ENCODE measurements at regions not wholly inside any gene's neighbourhood (a gene's known extent, or its start where the extent isn't known, plus 50 kb on each side); places are given as distances from the start of the nearest gene placed in this dataset.
A peak's percentile ranks its signal among the peaks of the same experiment; 100 is the strongest.

GRCh38 chr4:151862766-151863165 lies 102.0 kb upstream of the GATB start:
- no peak overlapping the region for H2AFZ ChIP-seq (ENCODE audit: low read length)
- TF ChIP-seq EZH2 (IDR thresholded peaks at IDR 0.05; ENCODE audit: low read length, unreplicated experiment) = no peak
- TF ChIP-seq EZH2phosphoT487 (IDR thresholded peaks at IDR 0.05; ENCODE audit: borderline replicate concordance, low read length) = no peak
- no peaks in the 10 kb centered on the region for H3K9me3 ChIP-seq (ENCODE audit: low read length)
- H3K4me3 ChIP-seq (ENCODE audit: low read length) = no peak overlapping the region
- H3K4me2 ChIP-seq (ENCODE audit: low read length) = no peak overlapping the region
- no peaks in the 10 kb centered on the region for H3K36me3 ChIP-seq (ENCODE audit: low read depth, low read length)
- H3K9ac ChIP-seq (ENCODE audit: low read length) = no peak overlapping the region
- DNase-seq (peak; percentile 34), ATAC-seq (no peak)
- H3F3A ChIP-seq (ENCODE audit: low read length, unreplicated experiment) = no peaks in the 10 kb centered on the region
- no TSS peak for BruUV-seq (replicated peaks)
- intact Hi-C loops (cut with micrococcal nuclease) = no loop called here
- no peaks in the 10 kb centered on the region for H4K20me1 ChIP-seq (ENCODE audit: low read length)
- ChIA-PET CTCF (no interaction called here), POLR2A (ENCODE audit: unreplicated experiment) (no interaction called here)
- no peaks in the 10 kb centered on the region for H3K79me2 ChIP-seq (ENCODE audit: low read length)
- no peaks in the 10 kb centered on the region for H3K9me2 ChIP-seq (replicated peaks; ENCODE audit: low read length)
- H3K4me1 ChIP-seq (ENCODE audit: insufficient read depth, low read length) = no peaks in the 10 kb centered on the region
- H3K27ac ChIP-seq (ENCODE audit: low read length) = no peak overlapping the region
- no peaks in the 10 kb centered on the region for H3K27me3 ChIP-seq (ENCODE audit: low read length)

- Histone ChIP-seq H3K4me1 (ENCODE audit: insufficient read depth, low read length) (no peaks in the 10 kb centered on the region), H3K4me2 (ENCODE audit: low read length) (no peak overlapping the region)
- POLR2A ChIA-PET (ENCODE audit: unreplicated experiment) = no interaction called here
These were observed 99.8 kb upstream of the GATB start for GRCh38 chr4:151860561-151861093.

GRCh38 chr4:151859641-151860040 lies 98.8 kb upstream of the GATB start:
- Histone ChIP-seq H3K4me3 (ENCODE audit: low read length) (no peak overlapping the region), H3K9me3 (ENCODE audit: low read length) (no peaks in the 10 kb centered on the region), H3F3A (ENCODE audit: low read length, unreplicated experiment) (no peaks in the 10 kb centered on the region), H3K27ac (ENCODE audit: low read length) (no peak overlapping the region), H3K36me3 (ENCODE audit: low read depth, low read length) (no peaks in the 10 kb centered on the region), H3K79me2 (ENCODE audit: low read length) (no peaks in the 10 kb centered on the region), H3K4me2 (ENCODE audit: low read length) (no peak overlapping the region), H3K27me3 (ENCODE audit: low read length) (no peaks in the 10 kb centered on the region), H3K9me2 (replicated peaks; ENCODE audit: low read length) (no peaks in the 10 kb centered on the region), H3K9ac (ENCODE audit: low read length) (no peak overlapping the region), H4K20me1 (ENCODE audit: low read length) (no peaks in the 10 kb centered on the region), H2AFZ (ENCODE audit: low read length) (no peak overlapping the region), H3K4me1 (ENCODE audit: insufficient read depth, low read length) (no peaks in the 10 kb centered on the region)
- ATAC-seq (no peak), DNase-seq (no peak)
- no TSS peak for BruUV-seq (replicated peaks)
- TF ChIP-seq CTCF (conservative IDR thresholded peaks at IDR 0.05; ENCODE audit: low read depth, low read length) (no peak), EZH2 (IDR thresholded peaks at IDR 0.05; ENCODE audit: low read length, unreplicated experiment) (no peak), EZH2phosphoT487 (IDR thresholded peaks at IDR 0.05; ENCODE audit: borderline replicate concordance, low read length) (no peak)
- intact Hi-C loops (cut with micrococcal nuclease) = no loop called here
- POLR2A ChIA-PET (ENCODE audit: unreplicated experiment) = no interaction called here
- CTCF ChIA-PET = no interaction called here

More at GRCh38 chr4:151860561-151861093, 99.8 kb upstream of the GATB start:
- Histone ChIP-seq H3K9me2 (replicated peaks; ENCODE audit: low read length) (no peaks in the 10 kb centered on the region), H3K9me3 (ENCODE audit: low read length) (no peaks in the 10 kb centered on the region), H3K79me2 (ENCODE audit: low read length) (no peaks in the 10 kb centered on the region), H3K9ac (ENCODE audit: low read length) (no peak overlapping the region), H4K20me1 (ENCODE audit: low read length) (no peaks in the 10 kb centered on the region), H2AFZ (ENCODE audit: low read length) (no peak overlapping the region), H3F3A (ENCODE audit: low read length, unreplicated experiment) (no peaks in the 10 kb centered on the region), H3K4me3 (ENCODE audit: low read length) (no peak overlapping the region), H3K27ac (ENCODE audit: low read length) (no peak overlapping the region), H3K27me3 (ENCODE audit: low read length) (no peaks in the 10 kb centered on the region), H3K36me3 (ENCODE audit: low read depth, low read length) (no peaks in the 10 kb centered on the region)
- no peak for ATAC-seq
- intact Hi-C loops (cut with micrococcal nuclease) = no loop called here
- DNase-seq = no peak
- CTCF ChIA-PET = no interaction called here
- no TSS peak for BruUV-seq (replicated peaks)
- TF ChIP-seq CTCF (conservative IDR thresholded peaks at IDR 0.05; ENCODE audit: low read depth, low read length) (no peak), EZH2phosphoT487 (IDR thresholded peaks at IDR 0.05; ENCODE audit: borderline replicate concordance, low read length) (no peak), EZH2 (IDR thresholded peaks at IDR 0.05; ENCODE audit: low read length, unreplicated experiment) (no peak)

Measured in PC-3 (cell line).